GM12873 (cell line): ENCODE measurements at regions not wholly inside any gene's neighbourhood (a gene's known extent, or its start where the extent isn't known, plus 50 kb on each side); places are given as distances from the start of the nearest gene placed in this dataset.

Source experiments
- CTCF ChIP-seq: IDR thresholded peaks from 2 replicates; pipeline ENCODE4 v1.5.1; 2012; ENCODE audit warnings: low read depth, mild to moderate bottlenecking, moderate library complexity, low read length, control low read depth; ENCODE audit not compliant: insufficient read depth; ENCODE audit errors: missing control alignments

- no peak for TF ChIP-seq CTCF
These were observed 70.2 kb upstream of the KIRREL3 start for GRCh38 chr11:127070808-127071207.

GRCh38 chr11:127066401-127067090, 66.0 kb upstream of the KIRREL3 start:
- no peak for TF ChIP-seq CTCF

GRCh38 chr11:127063241-127063640, 62.7 kb upstream of the KIRREL3 start:
- TF ChIP-seq CTCF, result no peak

GRCh38 chr11:127061947-127062346, 61.4 kb upstream of the KIRREL3 start:
- TF ChIP-seq CTCF, result no peak

- TF ChIP-seq CTCF, result no peak
These were observed 59.2 kb upstream of the KIRREL3 start for GRCh38 chr11:127059750-127060149.

GRCh38 chr11:127059286-127059685, 58.7 kb upstream of the KIRREL3 start:
- TF ChIP-seq CTCF, result no peak

- no peak for TF ChIP-seq CTCF
These were observed 58.0 kb upstream of the KIRREL3 start for GRCh38 chr11:127058524-127058923.
